ENCODE measurements at regions not wholly inside any gene's neighbourhood (a gene's known extent, or its start where the extent isn't known, plus 50 kb on each side); places are given as distances from the start of the nearest gene placed in this dataset.
A peak's percentile ranks its signal among the peaks of the same experiment; 100 is the strongest.

DNA sequence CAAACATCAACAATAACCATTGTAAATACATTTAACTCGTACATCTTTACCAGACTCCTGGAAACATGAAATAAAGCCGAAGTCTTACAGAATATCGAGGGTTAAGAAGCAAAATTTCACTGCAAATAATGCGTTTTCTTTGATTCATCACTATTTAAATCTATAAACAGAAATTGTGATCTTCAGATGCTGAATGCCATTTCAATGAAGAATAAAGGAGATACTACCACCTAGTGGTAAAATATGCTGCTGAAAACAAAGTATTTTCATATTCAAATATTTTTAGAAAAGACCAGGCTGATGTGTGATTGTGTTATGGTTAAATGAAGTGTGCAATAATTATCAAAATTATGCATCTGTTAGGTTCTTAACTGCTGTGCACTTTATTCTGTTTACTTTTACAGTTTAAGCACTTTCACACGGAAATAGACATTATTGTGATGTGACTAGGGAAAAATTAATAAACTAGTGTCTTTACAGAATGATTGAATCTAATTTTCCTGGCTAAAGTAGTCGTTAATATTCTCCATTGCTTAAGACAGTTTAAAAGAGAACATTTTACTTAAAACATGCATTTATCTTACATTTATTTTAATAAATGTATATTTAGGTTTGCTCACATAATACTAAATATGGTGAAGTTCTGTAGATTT is 1093.1 kb downstream of the MRPL39 start:
- Histone ChIP-seq H4K20me1 (ENCODE audit: insufficient read depth, low read length) (no peaks in the 10 kb centered on the region), H4K8ac (ENCODE audit: low read depth in 2 of 2, low read length in 2 of 2) (no peak overlapping the region), H3K23ac (ENCODE audit: low read depth, low read length) (no peak overlapping the region), H2AK5ac (ENCODE audit: low read depth, low read length) (no peak overlapping the region), H3K9me1 (ENCODE audit: insufficient read depth, low read length) (no peaks in the 10 kb centered on the region), H4K5ac (ENCODE audit: low read depth, low read length) (no peak overlapping the region), H2BK20ac (ENCODE audit: low read depth, low read length) (no peak overlapping the region), H3K27me3 (ENCODE audit: control insufficient read depth, insufficient read depth, low read length) (no peaks in the 10 kb centered on the region), H3K36me3 (ENCODE audit: control insufficient read depth, insufficient read depth, low read length) (no peaks in the 10 kb centered on the region), H3K79me1 (ENCODE audit: low read depth in 1 of 2, low read length in 2 of 2) (no peaks in the 10 kb centered on the region), H2AFZ (replicated peaks; ENCODE audit: low read length, poor library complexity) (no peak overlapping the region), H3K14ac (replicated peaks; ENCODE audit: low read depth, low read length) (no peak overlapping the region), H3K9me3 (ENCODE audit: control insufficient read depth, insufficient read depth, low read length) (no peaks in the 10 kb centered on the region), H3K4me3 (ENCODE audit: insufficient read depth, low read depth, low read length) (no peak overlapping the region), H3K4ac (ENCODE audit: low read depth, low read length) (no peak overlapping the region), H3K4me1 (ENCODE audit: control insufficient read depth, insufficient read depth, low read length) (no peaks in the 10 kb centered on the region), H2BK15ac (ENCODE audit: low read depth, low read length) (no peak overlapping the region), H3K4me2 (ENCODE audit: low read depth, low read length) (no peak overlapping the region; the same call in 1 of the 2 replicates), H2AK9ac (replicated peaks; ENCODE audit: low read depth, low read length, poor library complexity) (no peak overlapping the region), H2BK120ac (ENCODE audit: low read depth, low read length) (no peak overlapping the region), H3K27ac (ENCODE audit: insufficient read depth, low read length) (no peak overlapping the region), H3K56ac (ENCODE audit: extremely low read depth, insufficient read depth, low read length) (no peak overlapping the region), H4K91ac (ENCODE audit: insufficient read depth, low read depth, low read length) (no peak overlapping the region), H3K18ac (ENCODE audit: low read depth, low read length) (no peak overlapping the region), H3K9ac (ENCODE audit: low read depth, low read length) (no peak overlapping the region), H2BK5ac (ENCODE audit: low read depth, low read length, poor library complexity, severe bottlenecking) (no peak overlapping the region)
- POLR2A ChIA-PET (ENCODE audit: unreplicated experiment): no interaction called here
- dilution Hi-C loops (cut with HindIII; ENCODE audit: low sequenced_read_pairs, unreplicated experiment): no loop called here
- TF ChIP-seq RCOR1 (IDR thresholded peaks at IDR 0.05; ENCODE audit: insufficient replicate concordance, low read length) (no peak), POLR2A (IDR thresholded peaks at IDR 0.05; ENCODE audit: low read depth, low read length) (no peak), CEBPB (IDR thresholded peaks at IDR 0.05; ENCODE audit: low read depth, low read length) (no peak), NFE2L2 (IDR thresholded peaks at IDR 0.05; ENCODE audit: low read depth, low read length) (no peak), BHLHE40 (IDR thresholded peaks at IDR 0.05; ENCODE audit: low read depth, low read length) (no peak), MAFK (IDR thresholded peaks at IDR 0.05; ENCODE audit: low read depth, low read length) (no peak), CHD1 (IDR thresholded peaks at IDR 0.05; ENCODE audit: low read depth, low read length) (no peak), USF2 (IDR thresholded peaks at IDR 0.05; ENCODE audit: low read depth, low read length) (no peak), ELK1 (IDR thresholded peaks at IDR 0.05; ENCODE audit: borderline replicate concordance, low read depth, low read length) (no peak), MAZ (IDR thresholded peaks at IDR 0.05; ENCODE audit: borderline replicate concordance, low read depth, low read length) (no peak), RAD21 (IDR thresholded peaks at IDR 0.05; ENCODE audit: low read length) (peak; percentile 71), MXI1 (IDR thresholded peaks at IDR 0.05; ENCODE audit: borderline replicate concordance, low read depth, low read length) (no peak), RFX5 (IDR thresholded peaks at IDR 0.05; ENCODE audit: low read depth, low read length) (no peak), SMC3 (IDR thresholded peaks at IDR 0.05; ENCODE audit: low read depth, low read length) (peak; percentile 63), FOS (IDR thresholded peaks at IDR 0.05; ENCODE audit: low read depth, low read length) (no peak)
- TF ChIP-seq, protein P1, sequence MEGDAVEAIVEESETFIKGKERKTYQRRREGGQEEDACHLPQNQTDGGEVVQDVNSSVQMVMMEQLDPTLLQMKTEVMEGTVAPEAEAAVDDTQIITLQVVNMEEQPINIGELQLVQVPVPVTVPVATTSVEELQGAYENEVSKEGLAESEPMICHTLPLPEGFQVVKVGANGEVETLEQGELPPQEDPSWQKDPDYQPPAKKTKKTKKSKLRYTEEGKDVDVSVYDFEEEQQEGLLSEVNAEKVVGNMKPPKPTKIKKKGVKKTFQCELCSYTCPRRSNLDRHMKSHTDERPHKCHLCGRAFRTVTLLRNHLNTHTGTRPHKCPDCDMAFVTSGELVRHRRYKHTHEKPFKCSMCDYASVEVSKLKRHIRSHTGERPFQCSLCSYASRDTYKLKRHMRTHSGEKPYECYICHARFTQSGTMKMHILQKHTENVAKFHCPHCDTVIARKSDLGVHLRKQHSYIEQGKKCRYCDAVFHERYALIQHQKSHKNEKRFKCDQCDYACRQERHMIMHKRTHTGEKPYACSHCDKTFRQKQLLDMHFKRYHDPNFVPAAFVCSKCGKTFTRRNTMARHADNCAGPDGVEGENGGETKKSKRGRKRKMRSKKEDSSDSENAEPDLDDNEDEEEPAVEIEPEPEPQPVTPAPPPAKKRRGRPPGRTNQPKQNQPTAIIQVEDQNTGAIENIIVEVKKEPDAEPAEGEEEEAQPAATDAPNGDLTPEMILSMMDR (conservative IDR thresholded peaks at IDR 0.05; ENCODE audit: low read depth, low read length): peak; percentile 73
- no CpG with 5 or more reads among the region's 6 CpGs for WGBS, 2 experiments (ENCODE audit: extremely low coverage in 2 of 2, insufficient read length in 1 of 2)
- in situ Hi-C loops (cut with MboI; ENCODE audit: low sequenced_read_pairs): loop anchor here (25.0 kb wide), 1 partner anchor 652 kb away; no protein-coding TSS in a partner anchor
- CTCF ChIA-PET: no interaction called here
- no peak; the same call in 1 of the 2 replicates for ATAC-seq (ENCODE audit: low read depth)
- intact Hi-C loops (cut with micrococcal nuclease): loop anchor here (1.0 to 5.0 kb wide), 4 partner anchors 401 to 873 kb away; no protein-coding TSS in a partner anchor
- BruUV-seq (replicated peaks): no TSS peak
- peak; percentile 27 for DNase-seq

Measured in IMR-90 (cell line).